Mucosa of descending colon (tissue), 3 donors: ENCODE measurements at regions not wholly inside any gene's neighbourhood (a gene's known extent, or its start where the extent isn't known, plus 50 kb on each side); places are given as distances from the start of the nearest gene placed in this dataset.

ENCODE experiments used
- ATAC-seq: fragments of 200-7000 bp; cut with Tn5 transposase; one replicate; pipeline ENCODE4 v1.9.1; 2020; ENCODE audit warnings: mild to moderate bottlenecking, moderate library complexity
- DNase-seq, 3 donors: peaks; one replicate each; pipeline ENCODE4 v3.0.0-alpha.2; 2020
- H3K36me3 ChIP-seq: fragments of 200-600 bp; one replicate; pipeline ENCODE4 v1.8.0; 2021; ENCODE audit warnings: low read depth, mild to moderate bottlenecking
- H3K4me1 ChIP-seq: fragments of 200-600 bp; one replicate; pipeline ENCODE4 v1.8.0; 2021; ENCODE audit warnings: low read depth, mild to moderate bottlenecking
- H3K4me3 ChIP-seq: fragments of 200-600 bp; one replicate; pipeline ENCODE4 v1.8.0; 2021; ENCODE audit warnings: mild to moderate bottlenecking
- H3K9me3 ChIP-seq: fragments of 200-600 bp; one replicate; pipeline ENCODE4 v1.8.0; 2021; ENCODE audit warnings: mild to moderate bottlenecking
- intact Hi-C, 2 donors: fragments of 100-400 bp; cut with DNase I in 1 of 2; cut with micrococcal nuclease in 1 of 2; formaldehyde crosslinking; loops; one replicate each; pipeline versions ENCODE4 v1.11.0 to v1.11.1; 2022; cut with DNase I, micrococcal nuclease
- TF ChIP-seq, protein P1 (sequence below): fragments of 200-600 bp; IDR thresholded peaks from one replicate; pipeline ENCODE4 v1.8.0; 2022; ENCODE audit warnings: antibody characterized with exemption, mild to moderate bottlenecking
- donor health status: DM: no; HTN: no; CAD: no; lungs with moderate emphysema.
- donor health status: DM: no; HTN: no; CAD: no.
- donor health status: DM: no; HTN: yes; CAD: no.

DNA sequence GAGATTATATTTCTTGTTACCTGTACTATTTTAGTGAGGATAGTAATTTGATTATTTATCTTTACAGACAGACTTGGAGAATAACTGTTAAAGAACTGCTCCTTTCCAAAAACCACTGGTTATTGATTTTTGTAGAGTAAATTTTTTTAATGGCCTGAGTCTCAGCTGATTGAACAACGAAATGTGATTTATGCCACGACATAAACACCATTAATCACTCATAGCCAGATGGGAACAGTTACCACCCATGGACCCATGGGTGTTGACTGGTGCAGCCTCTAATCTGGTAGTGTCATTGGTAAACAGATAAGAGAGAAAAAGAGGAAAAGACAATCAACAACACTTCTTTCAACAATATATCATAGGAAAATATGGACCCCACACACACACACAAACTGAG lies 101.4 kb upstream of the BEND6 start:
- Histone ChIP-seq H3K4me3 (no peak overlapping the region), H3K4me1 (no peaks in the 10 kb centered on the region), H3K36me3 (no peaks in the 10 kb centered on the region), H3K9me3 (no peaks in the 10 kb centered on the region)
- intact Hi-C loops, result loop anchor here in 1 of 2 donors (5.0 kb wide), 1 partner anchor 216 kb away; no protein-coding TSS in a partner anchor
- TF ChIP-seq, protein P1, sequence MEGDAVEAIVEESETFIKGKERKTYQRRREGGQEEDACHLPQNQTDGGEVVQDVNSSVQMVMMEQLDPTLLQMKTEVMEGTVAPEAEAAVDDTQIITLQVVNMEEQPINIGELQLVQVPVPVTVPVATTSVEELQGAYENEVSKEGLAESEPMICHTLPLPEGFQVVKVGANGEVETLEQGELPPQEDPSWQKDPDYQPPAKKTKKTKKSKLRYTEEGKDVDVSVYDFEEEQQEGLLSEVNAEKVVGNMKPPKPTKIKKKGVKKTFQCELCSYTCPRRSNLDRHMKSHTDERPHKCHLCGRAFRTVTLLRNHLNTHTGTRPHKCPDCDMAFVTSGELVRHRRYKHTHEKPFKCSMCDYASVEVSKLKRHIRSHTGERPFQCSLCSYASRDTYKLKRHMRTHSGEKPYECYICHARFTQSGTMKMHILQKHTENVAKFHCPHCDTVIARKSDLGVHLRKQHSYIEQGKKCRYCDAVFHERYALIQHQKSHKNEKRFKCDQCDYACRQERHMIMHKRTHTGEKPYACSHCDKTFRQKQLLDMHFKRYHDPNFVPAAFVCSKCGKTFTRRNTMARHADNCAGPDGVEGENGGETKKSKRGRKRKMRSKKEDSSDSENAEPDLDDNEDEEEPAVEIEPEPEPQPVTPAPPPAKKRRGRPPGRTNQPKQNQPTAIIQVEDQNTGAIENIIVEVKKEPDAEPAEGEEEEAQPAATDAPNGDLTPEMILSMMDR, result no peak
- no peak for ATAC-seq
- no peak for DNase-seq

DNA sequence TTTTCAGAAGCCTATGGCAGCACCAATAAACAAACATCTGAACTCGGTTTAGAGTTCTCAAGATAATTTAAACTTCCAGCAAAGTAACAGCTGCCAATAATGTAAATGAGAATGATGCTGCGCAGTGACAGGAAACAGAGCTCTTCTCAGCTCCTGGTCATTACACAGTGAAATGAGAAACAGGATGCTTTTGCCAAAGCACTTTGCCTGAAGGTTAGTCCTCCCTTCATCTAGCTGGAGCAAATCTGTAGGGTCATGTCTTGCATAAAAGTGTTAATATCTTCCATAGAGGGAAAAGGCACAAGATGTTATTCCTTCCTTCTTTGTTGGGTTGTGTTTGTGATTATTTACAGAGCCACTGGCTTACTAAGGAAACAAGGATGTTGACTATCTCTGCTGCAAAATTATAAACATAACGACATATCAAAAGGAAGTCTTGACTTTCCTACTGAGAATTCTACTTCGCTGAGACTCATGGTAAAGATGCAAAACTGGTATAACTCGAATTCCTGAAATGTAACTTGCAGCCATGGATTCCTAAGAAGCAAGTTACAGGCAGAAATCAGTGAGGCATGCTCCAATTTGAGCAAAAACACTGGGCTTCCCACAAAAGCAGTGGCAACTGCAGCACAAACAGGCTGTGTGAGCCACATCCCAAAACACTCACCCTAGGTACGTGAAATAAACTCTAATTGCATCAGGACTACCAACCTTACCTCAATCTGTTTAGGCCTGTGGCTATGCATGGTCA lies 102.5 kb upstream of the BEND6 start:
- ATAC-seq (no peak), DNase-seq (no peak)
- Histone ChIP-seq H3K4me1 (no peaks in the 10 kb centered on the region), H3K9me3 (no peaks in the 10 kb centered on the region), H3K36me3 (no peaks in the 10 kb centered on the region), H3K4me3 (no peak overlapping the region)
- TF ChIP-seq, protein P1, result no peak
- intact Hi-C loops, result loop anchor here in 1 of 2 donors (5.0 kb wide), 1 partner anchor 215 kb away; no protein-coding TSS in a partner anchor

DNA sequence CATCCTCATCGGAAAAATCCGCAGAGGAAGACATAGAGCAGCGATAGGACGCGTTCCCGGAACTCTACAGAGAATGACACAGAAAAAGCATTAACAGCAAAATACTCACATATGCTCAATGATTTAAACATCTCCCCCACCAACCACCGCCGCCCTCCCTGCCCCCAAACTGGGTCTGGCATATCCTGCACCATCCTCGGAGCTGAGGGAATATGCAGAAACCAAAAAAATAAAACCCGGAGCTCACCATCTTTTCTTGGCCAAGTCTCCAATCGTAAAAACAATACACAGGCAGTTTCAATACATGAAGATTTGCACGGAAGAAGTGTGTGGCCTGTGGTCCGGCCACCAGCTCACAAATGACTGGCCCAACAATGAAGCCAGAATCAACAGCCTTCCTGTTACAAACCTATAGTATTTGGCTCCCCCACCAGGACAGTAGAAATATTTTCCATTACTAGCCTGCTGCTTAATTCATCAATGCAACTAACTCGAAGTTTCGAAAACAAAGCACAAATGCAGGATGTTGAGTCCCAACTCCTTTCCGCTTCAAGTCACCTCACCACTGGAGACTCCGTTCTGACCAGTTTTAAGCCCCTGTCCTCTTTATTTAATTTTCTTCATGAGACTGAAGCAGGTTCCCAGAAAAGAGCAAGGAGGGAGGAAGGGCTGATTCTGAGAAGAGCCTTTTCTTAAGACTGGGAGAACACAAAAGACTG lies 103.2 kb upstream of the BEND6 start:
- TF ChIP-seq, protein P1, result peak; percentile 17
- DNase-seq, result peak in 1 of 3 donors; percentile 37
- intact Hi-C loops, result loop anchor here in 1 of 2 donors (5.0 kb wide), 1 partner anchor 214 kb away; no protein-coding TSS in a partner anchor

DNA sequence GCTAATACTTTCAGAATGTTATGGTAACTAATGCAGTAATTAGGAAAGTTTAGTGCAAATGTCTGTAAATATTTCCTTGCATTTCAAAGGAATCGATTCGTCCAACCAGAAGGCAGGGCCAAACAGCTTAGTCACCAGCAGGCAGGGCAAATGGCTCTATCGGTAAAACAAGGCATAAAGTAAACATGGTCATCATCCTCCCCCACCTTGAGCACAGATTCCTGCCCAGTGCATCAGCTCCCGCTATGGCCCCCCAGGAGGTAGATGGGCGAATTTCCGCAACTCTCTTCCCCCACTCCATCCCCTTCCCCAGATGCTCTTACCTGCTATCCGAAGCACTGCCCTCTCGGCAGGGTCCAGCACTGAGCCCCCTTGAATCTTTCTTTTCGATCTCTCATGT lies 103.8 kb upstream of the BEND6 start:
- TF ChIP-seq, protein P1, result no peak
- DNase-seq, result no peak
- no peak overlapping the region for H3K4me3 ChIP-seq
- ATAC-seq, result peak; percentile 16
- no peaks in the 10 kb centered on the region for H3K9me3 ChIP-seq
- H3K36me3 ChIP-seq, result no peaks in the 10 kb centered on the region
- intact Hi-C loops, result loop anchor here in 1 of 2 donors (5.0 kb wide), 1 partner anchor 214 kb away; no protein-coding TSS in a partner anchor
- H3K4me1 ChIP-seq, result no peaks in the 10 kb centered on the region

More for the DNA sequence above, 103.2 kb upstream of the BEND6 start:
- Histone ChIP-seq H3K4me1 (no peaks in the 10 kb centered on the region), H3K9me3 (no peaks in the 10 kb centered on the region), H3K36me3 (no peaks in the 10 kb centered on the region), H3K4me3 (no peak overlapping the region)
- ATAC-seq, result peak; percentile 72

DNA sequence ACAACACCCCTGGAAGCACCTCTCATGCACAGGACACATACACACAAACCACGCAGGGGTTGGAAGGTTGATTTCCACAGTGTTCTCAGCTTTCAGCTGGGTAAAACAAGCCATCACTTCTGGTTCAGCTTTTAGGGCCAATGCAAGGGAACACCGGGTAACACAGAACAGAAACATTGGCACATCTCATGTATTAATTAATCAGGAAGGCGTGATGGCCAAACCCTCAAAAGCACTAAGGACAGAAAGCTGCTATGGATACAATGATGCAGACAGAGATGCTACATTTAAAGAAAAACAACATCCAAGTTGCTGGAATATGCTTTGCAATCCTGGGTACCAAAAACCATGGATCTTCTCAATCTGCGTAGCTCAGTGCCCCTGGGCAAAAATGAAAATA lies 104.3 kb upstream of the BEND6 start:
- no peak for DNase-seq
- H3K4me1 ChIP-seq, result no peaks in the 10 kb centered on the region
- H3K4me3 ChIP-seq, result no peak overlapping the region
- no peaks in the 10 kb centered on the region for H3K36me3 ChIP-seq
- no peaks in the 10 kb centered on the region for H3K9me3 ChIP-seq
- TF ChIP-seq, protein P1, result no peak
- intact Hi-C loops, result loop anchor here in 1 of 2 donors (5.0 kb wide), 1 partner anchor 213 kb away; no protein-coding TSS in a partner anchor
- no peak for ATAC-seq
